Hepatocyte (in vitro differentiated cells): ENCODE measurements at regions not wholly inside any gene's neighbourhood (a gene's known extent, or its start where the extent isn't known, plus 50 kb on each side); places are given as distances from the start of the nearest gene placed in this dataset.

Experiments used
- EZH2 ChIP-seq: fragments of 200-600 bp; sonication (generic); IDR thresholded peaks from 2 replicates; pipeline ENCODE4 v1.6.1; 2016; ENCODE audit warnings: antibody characterized with exemption, mild to moderate bottlenecking, borderline replicate concordance
- EZH2phosphoT487 ChIP-seq: fragments of 200-600 bp; sonication (generic); IDR thresholded peaks from one replicate; pipeline ENCODE4 v1.6.1; 2018; ENCODE audit warnings: antibody characterized with exemption, mild to moderate bottlenecking, low read depth, moderate library complexity; ENCODE audit not compliant: unreplicated experiment, severe bottlenecking
- TF ChIP-seq, protein P1 (sequence below): fragments of 200-600 bp; sonication (generic); IDR thresholded peaks from 2 replicates; pipeline ENCODE4 v1.5.1; 2016; ENCODE audit warnings: antibody characterized with exemption, mild to moderate bottlenecking; ENCODE audit not compliant: poor library complexity

DNA sequence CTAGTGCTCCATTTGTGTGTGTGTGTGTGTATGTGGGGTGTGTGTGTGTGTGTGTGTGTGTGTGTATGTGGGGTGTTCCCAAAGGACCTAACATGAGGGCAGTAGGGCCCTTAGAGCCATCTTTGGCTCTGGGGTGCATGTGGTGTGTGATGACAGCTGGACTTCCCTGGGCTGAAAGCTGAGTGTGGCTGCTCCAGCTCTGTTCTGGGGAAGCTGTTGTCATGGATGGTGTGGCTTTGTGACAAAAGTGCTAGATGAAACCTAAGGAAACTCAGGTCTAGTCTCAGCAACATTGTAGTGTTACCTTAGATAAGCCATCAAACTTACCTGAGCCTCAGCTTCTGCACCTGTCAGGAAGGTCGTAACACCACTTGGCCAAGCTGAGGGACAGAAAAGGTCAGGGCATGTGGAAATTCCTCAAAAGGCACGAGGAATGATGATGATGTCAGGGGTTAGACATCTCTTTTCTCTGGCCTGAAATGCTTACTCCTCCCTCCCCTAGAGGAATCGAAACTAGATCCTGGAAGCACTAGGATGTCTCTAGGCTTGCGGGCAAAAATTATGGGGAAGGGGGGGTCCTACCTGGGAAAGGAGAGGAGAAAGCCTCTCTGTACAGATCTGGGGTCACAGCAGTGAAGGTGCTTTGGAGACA, 115.4 kb downstream of the RPS24 start:
- TF ChIP-seq, protein P1, sequence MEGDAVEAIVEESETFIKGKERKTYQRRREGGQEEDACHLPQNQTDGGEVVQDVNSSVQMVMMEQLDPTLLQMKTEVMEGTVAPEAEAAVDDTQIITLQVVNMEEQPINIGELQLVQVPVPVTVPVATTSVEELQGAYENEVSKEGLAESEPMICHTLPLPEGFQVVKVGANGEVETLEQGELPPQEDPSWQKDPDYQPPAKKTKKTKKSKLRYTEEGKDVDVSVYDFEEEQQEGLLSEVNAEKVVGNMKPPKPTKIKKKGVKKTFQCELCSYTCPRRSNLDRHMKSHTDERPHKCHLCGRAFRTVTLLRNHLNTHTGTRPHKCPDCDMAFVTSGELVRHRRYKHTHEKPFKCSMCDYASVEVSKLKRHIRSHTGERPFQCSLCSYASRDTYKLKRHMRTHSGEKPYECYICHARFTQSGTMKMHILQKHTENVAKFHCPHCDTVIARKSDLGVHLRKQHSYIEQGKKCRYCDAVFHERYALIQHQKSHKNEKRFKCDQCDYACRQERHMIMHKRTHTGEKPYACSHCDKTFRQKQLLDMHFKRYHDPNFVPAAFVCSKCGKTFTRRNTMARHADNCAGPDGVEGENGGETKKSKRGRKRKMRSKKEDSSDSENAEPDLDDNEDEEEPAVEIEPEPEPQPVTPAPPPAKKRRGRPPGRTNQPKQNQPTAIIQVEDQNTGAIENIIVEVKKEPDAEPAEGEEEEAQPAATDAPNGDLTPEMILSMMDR: no peak
- TF ChIP-seq EZH2phosphoT487: no peak
- TF ChIP-seq EZH2: no peak
